Breast epithelium (tissue), 3 donors: ENCODE measurements at regions not wholly inside any gene's neighbourhood (a gene's known extent, or its start where the extent isn't known, plus 50 kb on each side); places are given as distances from the start of the nearest gene placed in this dataset.

Source experiments
- POLR2A ChIP-seq: fragments of 450-650 bp; IDR thresholded peaks from one replicate; pipeline ENCODE4 v1.6.1; 2016; ENCODE audit warnings: antibody characterized with exemption, mild to moderate bottlenecking, moderate library complexity
- POLR2AphosphoS5 ChIP-seq, 3 donors: sonication (generic); formaldehyde crosslinking; IDR thresholded peaks; one replicate each; pipeline ENCODE4 v1.6.1; 2017; ENCODE audit warnings: antibody characterized with exemption in 3 of 3
- TF ChIP-seq, protein P1 (sequence below), 3 donors: fragments of 450-650 bp; IDR thresholded peaks; one replicate each; pipeline ENCODE4 v1.5.1; 2016 to 2017; ENCODE audit warnings: antibody characterized with exemption in 3 of 3, mild to moderate bottlenecking in 3 of 3, moderate library complexity in 3 of 3

DNA sequence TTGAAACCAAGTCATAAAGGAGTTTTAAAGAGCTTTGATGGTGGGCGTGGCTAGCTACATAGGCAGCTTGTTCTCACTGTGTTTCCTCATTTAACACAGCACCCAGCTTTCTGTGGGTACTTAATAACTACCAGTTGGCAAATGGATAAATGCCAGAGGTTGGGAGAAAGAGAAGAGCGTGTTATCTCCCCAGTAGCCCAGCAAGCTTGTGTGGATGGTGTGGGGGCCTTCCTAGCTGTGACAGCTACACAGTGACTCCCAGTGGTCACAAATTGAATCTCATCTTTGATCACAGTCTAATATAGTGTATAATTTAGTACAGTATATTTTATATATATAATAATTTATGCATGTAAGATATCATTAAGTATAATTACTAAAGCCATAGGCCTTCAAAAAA lies 984.1 kb downstream of the EPHA3 start:
- TF ChIP-seq, protein P1, sequence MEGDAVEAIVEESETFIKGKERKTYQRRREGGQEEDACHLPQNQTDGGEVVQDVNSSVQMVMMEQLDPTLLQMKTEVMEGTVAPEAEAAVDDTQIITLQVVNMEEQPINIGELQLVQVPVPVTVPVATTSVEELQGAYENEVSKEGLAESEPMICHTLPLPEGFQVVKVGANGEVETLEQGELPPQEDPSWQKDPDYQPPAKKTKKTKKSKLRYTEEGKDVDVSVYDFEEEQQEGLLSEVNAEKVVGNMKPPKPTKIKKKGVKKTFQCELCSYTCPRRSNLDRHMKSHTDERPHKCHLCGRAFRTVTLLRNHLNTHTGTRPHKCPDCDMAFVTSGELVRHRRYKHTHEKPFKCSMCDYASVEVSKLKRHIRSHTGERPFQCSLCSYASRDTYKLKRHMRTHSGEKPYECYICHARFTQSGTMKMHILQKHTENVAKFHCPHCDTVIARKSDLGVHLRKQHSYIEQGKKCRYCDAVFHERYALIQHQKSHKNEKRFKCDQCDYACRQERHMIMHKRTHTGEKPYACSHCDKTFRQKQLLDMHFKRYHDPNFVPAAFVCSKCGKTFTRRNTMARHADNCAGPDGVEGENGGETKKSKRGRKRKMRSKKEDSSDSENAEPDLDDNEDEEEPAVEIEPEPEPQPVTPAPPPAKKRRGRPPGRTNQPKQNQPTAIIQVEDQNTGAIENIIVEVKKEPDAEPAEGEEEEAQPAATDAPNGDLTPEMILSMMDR (IDR thresholded peaks at IDR 0.05) = peak in 1 of 3 donors; percentile 12
- TF ChIP-seq POLR2A (no peak), POLR2AphosphoS5 (IDR thresholded peaks at IDR 0.05) (no peak)
